ENCODE measurements at regions not wholly inside any gene's neighbourhood (a gene's known extent, or its start where the extent isn't known, plus 50 kb on each side); places are given as distances from the start of the nearest gene placed in this dataset.

GRCh38 chr4:53786632-53787031 is 195.3 kb upstream of the LNX1 start:
- CTCF ChIA-PET = no interaction called here

GRCh38 chr4:53785996-53786395 is 194.7 kb upstream of the LNX1 start:
- Histone ChIP-seq H3K4me1 (ENCODE audit: insufficient read depth, low read length, poor library complexity, severe bottlenecking) (no peaks in the 10 kb centered on the region), H3K9me3 (ENCODE audit: low read depth, low read length, poor library complexity, severe bottlenecking) (no peaks in the 10 kb centered on the region), H3K27ac (ENCODE audit: low read depth, low read length, poor library complexity, severe bottlenecking) (no peak overlapping the region), H3K27me3 (replicated peaks; ENCODE audit: insufficient read depth, low read depth, low read length, poor library complexity) (no peaks in the 10 kb centered on the region), H3K36me3 (ENCODE audit: insufficient read depth, low read length, poor library complexity, severe bottlenecking) (no peaks in the 10 kb centered on the region), H3K4me3 (ENCODE audit: low read depth, low read length, poor library complexity, severe bottlenecking) (no peak overlapping the region)
- TF ChIP-seq EZH2 (IDR thresholded peaks at IDR 0.05; ENCODE audit: borderline replicate concordance, low read depth, low read length, poor library complexity, severe bottlenecking) = no peak
- TF ChIP-seq, protein P1, sequence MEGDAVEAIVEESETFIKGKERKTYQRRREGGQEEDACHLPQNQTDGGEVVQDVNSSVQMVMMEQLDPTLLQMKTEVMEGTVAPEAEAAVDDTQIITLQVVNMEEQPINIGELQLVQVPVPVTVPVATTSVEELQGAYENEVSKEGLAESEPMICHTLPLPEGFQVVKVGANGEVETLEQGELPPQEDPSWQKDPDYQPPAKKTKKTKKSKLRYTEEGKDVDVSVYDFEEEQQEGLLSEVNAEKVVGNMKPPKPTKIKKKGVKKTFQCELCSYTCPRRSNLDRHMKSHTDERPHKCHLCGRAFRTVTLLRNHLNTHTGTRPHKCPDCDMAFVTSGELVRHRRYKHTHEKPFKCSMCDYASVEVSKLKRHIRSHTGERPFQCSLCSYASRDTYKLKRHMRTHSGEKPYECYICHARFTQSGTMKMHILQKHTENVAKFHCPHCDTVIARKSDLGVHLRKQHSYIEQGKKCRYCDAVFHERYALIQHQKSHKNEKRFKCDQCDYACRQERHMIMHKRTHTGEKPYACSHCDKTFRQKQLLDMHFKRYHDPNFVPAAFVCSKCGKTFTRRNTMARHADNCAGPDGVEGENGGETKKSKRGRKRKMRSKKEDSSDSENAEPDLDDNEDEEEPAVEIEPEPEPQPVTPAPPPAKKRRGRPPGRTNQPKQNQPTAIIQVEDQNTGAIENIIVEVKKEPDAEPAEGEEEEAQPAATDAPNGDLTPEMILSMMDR (conservative IDR thresholded peaks at IDR 0.05; ENCODE audit: low read depth, low read length) = no peak
- ChIA-PET CTCF (no interaction called here), POLR2A (ENCODE audit: low non-redundant PET) (interaction anchor here (0.6 kb wide), 1 partner anchor 14 kb away, joined by 3 read pairs; no protein-coding TSS in a partner anchor)
- intact Hi-C loops (cut with micrococcal nuclease; ENCODE audit: unreplicated experiment) = no loop called here
- no peak for DNase-seq (ENCODE audit: low spot score)
- no TSS peak for BruUV-seq (replicated peaks)

More at GRCh38 chr4:53786632-53787031, 195.3 kb upstream of the LNX1 start:
- TF ChIP-seq, protein P1 (conservative IDR thresholded peaks at IDR 0.05; ENCODE audit: low read depth, low read length) = no peak
- no peak for TF ChIP-seq EZH2 (IDR thresholded peaks at IDR 0.05; ENCODE audit: borderline replicate concordance, low read depth, low read length, poor library complexity, severe bottlenecking)
- BruUV-seq (replicated peaks) = no TSS peak
- POLR2A ChIA-PET (ENCODE audit: low non-redundant PET) = interaction anchor here (0.6 kb wide), 1 partner anchor 14 kb away, joined by 3 read pairs; no protein-coding TSS in a partner anchor
- Histone ChIP-seq H3K27ac (ENCODE audit: low read depth, low read length, poor library complexity, severe bottlenecking) (no peak overlapping the region), H3K4me1 (ENCODE audit: insufficient read depth, low read length, poor library complexity, severe bottlenecking) (no peaks in the 10 kb centered on the region), H3K9me3 (ENCODE audit: low read depth, low read length, poor library complexity, severe bottlenecking) (no peaks in the 10 kb centered on the region), H3K4me3 (ENCODE audit: low read depth, low read length, poor library complexity, severe bottlenecking) (no peak overlapping the region), H3K36me3 (ENCODE audit: insufficient read depth, low read length, poor library complexity, severe bottlenecking) (no peaks in the 10 kb centered on the region), H3K27me3 (replicated peaks; ENCODE audit: insufficient read depth, low read depth, low read length, poor library complexity) (no peaks in the 10 kb centered on the region)
- DNase-seq (ENCODE audit: low spot score) = no peak
- intact Hi-C loops (cut with micrococcal nuclease; ENCODE audit: unreplicated experiment) = no loop called here

DNA sequence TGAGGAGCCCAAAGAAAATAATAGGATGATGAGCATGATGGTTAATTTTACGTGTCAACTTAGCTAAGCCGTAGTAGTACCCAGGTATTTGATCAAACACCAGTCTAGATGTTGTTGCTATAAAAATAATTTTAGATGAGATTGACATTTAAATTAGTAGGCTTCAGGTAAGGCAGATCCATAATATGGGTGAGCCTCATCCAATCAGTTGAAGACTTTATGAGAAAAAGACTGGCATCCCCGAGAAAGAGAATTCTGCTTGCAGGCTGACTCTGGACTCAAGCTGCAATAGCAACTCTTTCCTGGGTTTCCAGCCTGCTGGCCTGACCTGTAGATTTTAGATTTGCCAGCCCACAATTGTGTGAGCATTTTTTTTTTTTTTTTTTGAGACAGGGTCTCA is 192.8 kb upstream of the LNX1 start:
- intact Hi-C loops (cut with micrococcal nuclease; ENCODE audit: unreplicated experiment) = no loop called here
- no peaks in the 10 kb centered on the region for H3K9me3 ChIP-seq (ENCODE audit: low read depth, low read length, poor library complexity, severe bottlenecking)
- TF ChIP-seq, protein P1 (conservative IDR thresholded peaks at IDR 0.05; ENCODE audit: low read depth, low read length) = no peak
- no peak for TF ChIP-seq EZH2 (IDR thresholded peaks at IDR 0.05; ENCODE audit: borderline replicate concordance, low read depth, low read length, poor library complexity, severe bottlenecking)
- H3K36me3 ChIP-seq (ENCODE audit: insufficient read depth, low read length, poor library complexity, severe bottlenecking) = no peaks in the 10 kb centered on the region
- H3K27me3 ChIP-seq (replicated peaks; ENCODE audit: insufficient read depth, low read depth, low read length, poor library complexity) = no peaks in the 10 kb centered on the region
- no peak overlapping the region for H3K4me3 ChIP-seq (ENCODE audit: low read depth, low read length, poor library complexity, severe bottlenecking)
- H3K27ac ChIP-seq (ENCODE audit: low read depth, low read length, poor library complexity, severe bottlenecking) = no peak overlapping the region
- CTCF ChIA-PET = no interaction called here
- no TSS peak for BruUV-seq (replicated peaks)
- no peak for DNase-seq (ENCODE audit: low spot score)
- H3K4me1 ChIP-seq (ENCODE audit: insufficient read depth, low read length, poor library complexity, severe bottlenecking) = no peaks in the 10 kb centered on the region
- POLR2A ChIA-PET (ENCODE audit: low non-redundant PET) = no interaction called here
